ENCODE measurements at regions not wholly inside any gene's neighbourhood (a gene's known extent, or its start where the extent isn't known, plus 50 kb on each side); places are given as distances from the start of the nearest gene placed in this dataset.
"Not testable (repeated sequence)": the region's sequence is repeated elsewhere in the genome, so short reads cannot be mapped to it uniquely, and the experiment has no call there.

- FAIRE-seq = no peak
Measured at GRCh38 chr2:121148481-121148880, 136.5 kb downstream of the TFCP2L1 start.

GRCh38 chr2:121149384-121149783, 135.6 kb downstream of the TFCP2L1 start:
- DNase-seq (ENCODE audit: low spot score) (no peak), FAIRE-seq (no peak)

More at GRCh38 chr2:121148481-121148880, 136.5 kb downstream of the TFCP2L1 start:
- DNase-seq (ENCODE audit: low spot score) = no peak

GRCh38 chr2:121150126-121150525, 134.9 kb downstream of the TFCP2L1 start:
- no peak for FAIRE-seq
- no peak for DNase-seq (ENCODE audit: low spot score)

GRCh38 chr2:121150713-121151112, 134.3 kb downstream of the TFCP2L1 start:
- DNase-seq (ENCODE audit: low spot score) (no peak), FAIRE-seq (no peak)

- DNase-seq (ENCODE audit: low spot score) = no peak
- FAIRE-seq = peak; percentile 27
Measured at GRCh38 chr2:121151311-121152109, 133.5 kb downstream of the TFCP2L1 start.

GRCh38 chr2:121152861-121153260, 132.1 kb downstream of the TFCP2L1 start:
- peak; percentile 23 for FAIRE-seq

GRCh38 chr2:121153516-121153915, 131.5 kb downstream of the TFCP2L1 start:
- FAIRE-seq = no peak
- DNase-seq (ENCODE audit: low spot score) = no peak

More at GRCh38 chr2:121152861-121153260, 132.1 kb downstream of the TFCP2L1 start:
- no peak for DNase-seq (ENCODE audit: low spot score)

GRCh38 chr2:121155502-121156056, 129.4 kb downstream of the TFCP2L1 start:
- DNase-seq (ENCODE audit: low spot score) (no peak), FAIRE-seq (no peak)

- FAIRE-seq; DNase-seq (ENCODE audit: low spot score): not testable (repeated sequence)
Measured at GRCh38 chr2:121157481-121157880, 127.5 kb downstream of the TFCP2L1 start.

- DNase-seq (ENCODE audit: low spot score) (no peak), FAIRE-seq (no peak)
Measured at GRCh38 chr2:121159291-121160071, 125.5 kb downstream of the TFCP2L1 start.

- DNase-seq (ENCODE audit: low spot score) (no peak), FAIRE-seq (no peak)
Measured at GRCh38 chr2:121160366-121160765, 124.6 kb downstream of the TFCP2L1 start.

- FAIRE-seq (no peak), DNase-seq (ENCODE audit: low spot score) (no peak)
Measured at GRCh38 chr2:121161272-121161671, 123.7 kb downstream of the TFCP2L1 start.

GRCh38 chr2:121162893-121163292, 122.1 kb downstream of the TFCP2L1 start:
- FAIRE-seq (no peak), DNase-seq (ENCODE audit: low spot score) (no peak)

GRCh38 chr2:121164042-121164441, 121.0 kb downstream of the TFCP2L1 start:
- FAIRE-seq = peak; percentile 66
- DNase-seq (ENCODE audit: low spot score) = no peak

GRCh38 chr2:121165038-121165542, 119.9 kb downstream of the TFCP2L1 start:
- no peak for FAIRE-seq
- no peak for DNase-seq (ENCODE audit: low spot score)

Data from urothelium cell line (cell line).